HG03103 (cell line): ENCODE measurements at regions not wholly inside any gene's neighbourhood (a gene's known extent, or its start where the extent isn't known, plus 50 kb on each side); places are given as distances from the start of the nearest gene placed in this dataset.

Source experiments
- ATAC-seq: cut with Tn5 transposase; IDR thresholded peaks from one replicate; pipeline ENCODE4 v1.9.1; 2021; ENCODE audit warnings: low read depth; ENCODE audit not compliant: unreplicated experiment

DNA sequence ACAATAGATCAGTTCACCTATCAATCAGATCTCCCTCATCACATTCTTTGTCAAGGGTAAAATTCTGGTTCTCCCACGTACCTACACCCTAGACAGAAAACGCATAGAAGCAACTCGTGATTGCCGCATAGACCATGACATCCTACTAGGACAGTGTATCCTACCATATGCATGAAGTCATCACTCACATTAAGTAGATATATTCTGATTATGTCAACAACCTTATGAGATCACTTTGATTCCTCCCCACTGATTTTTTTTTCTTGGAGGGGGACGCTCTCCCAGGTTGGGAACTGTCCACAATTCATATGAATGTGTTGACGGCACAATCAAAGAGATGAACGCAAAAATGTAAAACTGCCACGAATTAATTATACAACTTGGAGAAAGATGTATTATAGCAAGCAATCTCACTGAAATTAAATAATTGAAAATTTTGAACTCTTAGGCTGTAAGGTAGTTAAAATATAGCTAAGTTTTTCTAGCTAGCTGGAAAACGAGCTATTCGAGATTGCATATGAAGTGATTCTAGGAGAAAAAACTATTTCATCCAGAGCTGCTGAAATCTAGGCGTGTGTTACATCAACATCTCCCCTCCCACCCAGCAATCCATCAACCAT is 82.5 kb upstream of the CCDC28A start:
- ATAC-seq: no peak

DNA sequence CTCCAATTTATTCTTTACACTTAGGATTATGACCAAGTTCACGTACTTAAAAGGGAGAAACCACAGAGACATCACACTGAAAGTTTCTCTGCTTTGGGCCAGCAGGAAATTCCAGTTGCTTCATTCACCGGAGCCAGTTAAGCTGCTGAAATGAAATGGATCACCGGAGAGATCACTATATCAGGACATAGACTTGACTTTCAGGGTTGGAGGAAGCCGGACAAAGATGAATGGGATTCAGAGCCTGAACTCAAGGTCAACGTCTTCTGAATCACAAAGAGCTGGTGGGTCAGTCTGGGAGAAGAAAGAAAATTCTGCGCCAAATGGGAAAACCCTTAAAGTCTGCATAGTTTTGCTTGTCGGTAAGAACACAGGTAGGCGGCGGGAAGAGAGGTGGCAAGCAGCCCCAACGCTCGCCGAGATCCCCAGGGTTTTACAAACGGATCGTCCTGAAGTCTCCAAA is 81.9 kb upstream of the CCDC28A start:
- ATAC-seq: no peak

DNA sequence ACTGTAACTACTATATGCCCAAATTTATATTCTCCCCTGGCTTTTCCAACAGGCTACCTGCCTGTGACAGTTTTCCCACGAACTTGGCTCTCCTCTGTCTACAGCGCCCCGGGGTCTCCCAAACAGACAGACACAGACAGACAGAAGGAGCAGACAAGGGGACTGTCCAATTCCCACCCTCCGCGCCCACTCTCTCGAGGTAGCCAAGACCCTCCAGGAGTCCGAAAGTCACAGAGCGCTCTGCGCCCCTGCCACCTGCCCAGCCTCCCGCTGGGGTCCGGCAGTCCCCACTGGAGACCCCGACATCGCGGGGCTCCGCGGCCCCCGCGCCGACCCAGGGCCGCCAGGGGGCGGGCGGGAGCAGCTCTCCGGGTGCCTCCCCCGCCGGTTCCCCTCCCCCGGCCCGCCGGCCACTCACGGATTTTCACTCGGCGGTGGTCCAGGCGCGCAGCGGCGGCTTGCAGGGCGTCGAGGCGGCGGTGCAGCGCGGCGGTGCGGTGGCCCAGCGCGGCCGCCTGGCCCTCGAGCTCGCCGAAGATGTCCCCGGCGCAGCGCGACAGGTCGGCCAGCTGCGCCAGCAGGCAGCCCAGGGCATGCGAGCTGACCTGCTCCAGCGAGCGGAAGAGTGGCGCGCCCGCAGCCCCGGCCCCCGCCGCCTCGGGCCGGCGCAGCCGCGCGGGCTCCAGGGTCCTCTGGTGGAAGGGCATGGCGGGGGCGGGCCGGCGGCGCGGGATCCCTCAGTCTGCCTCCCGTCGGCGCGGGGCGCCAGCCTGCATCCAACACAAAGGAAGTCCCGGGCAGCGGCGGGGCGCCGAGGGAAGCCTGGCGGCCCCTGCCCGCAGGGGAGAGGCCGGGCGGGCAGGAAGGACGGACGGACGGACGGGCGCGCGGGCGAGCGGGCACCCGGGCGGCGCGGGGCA is 81.3 kb upstream of the CCDC28A start:
- ATAC-seq: peak; percentile 47

DNA sequence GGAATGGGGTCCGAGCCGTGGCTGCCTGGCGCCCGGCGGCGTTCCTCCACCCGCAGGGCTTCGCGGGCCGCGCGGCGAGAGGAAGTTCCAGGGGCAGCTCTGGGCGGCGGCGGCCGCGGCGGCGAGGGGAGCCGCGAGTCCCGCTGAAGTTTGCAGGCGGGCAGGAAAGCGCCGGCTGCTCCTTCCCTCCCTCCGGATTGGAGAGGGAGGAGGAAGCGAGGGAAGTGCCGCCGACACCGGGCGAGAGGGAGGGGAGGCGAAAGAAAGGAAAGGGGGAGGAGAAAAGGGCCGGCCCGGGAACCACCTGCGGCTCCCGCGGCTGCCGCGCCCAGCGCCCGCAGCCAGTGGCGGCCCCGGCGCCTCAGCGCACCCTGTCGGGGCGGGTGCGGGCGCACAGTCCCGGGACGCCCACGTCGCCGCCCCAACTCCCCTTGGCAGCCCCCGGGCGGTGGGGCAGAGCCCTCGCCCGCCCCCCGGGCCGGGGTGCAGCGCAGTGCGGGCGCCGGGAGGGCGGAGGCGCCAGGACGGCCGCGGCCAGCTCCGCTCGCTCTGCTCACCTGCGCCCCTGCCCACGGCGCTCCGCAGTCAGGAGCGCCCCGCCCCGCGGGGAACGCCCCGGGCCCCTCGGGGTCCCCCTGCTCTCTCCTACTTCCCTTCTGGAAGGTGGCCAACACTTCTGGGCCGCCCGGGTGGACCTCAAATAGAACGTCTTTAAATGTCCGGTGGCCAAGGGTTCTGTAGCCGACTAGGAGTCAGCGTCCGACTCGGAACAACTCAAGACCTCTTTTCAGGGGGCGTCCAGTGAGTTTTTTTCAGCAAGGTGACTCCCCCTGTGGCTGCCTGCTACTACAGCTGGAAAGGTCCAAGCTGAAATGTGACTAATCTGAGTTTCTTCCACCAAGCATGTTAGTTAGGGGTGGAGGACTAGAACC is 80.3 kb upstream of the CCDC28A start:
- peak; percentile 44 for ATAC-seq

DNA sequence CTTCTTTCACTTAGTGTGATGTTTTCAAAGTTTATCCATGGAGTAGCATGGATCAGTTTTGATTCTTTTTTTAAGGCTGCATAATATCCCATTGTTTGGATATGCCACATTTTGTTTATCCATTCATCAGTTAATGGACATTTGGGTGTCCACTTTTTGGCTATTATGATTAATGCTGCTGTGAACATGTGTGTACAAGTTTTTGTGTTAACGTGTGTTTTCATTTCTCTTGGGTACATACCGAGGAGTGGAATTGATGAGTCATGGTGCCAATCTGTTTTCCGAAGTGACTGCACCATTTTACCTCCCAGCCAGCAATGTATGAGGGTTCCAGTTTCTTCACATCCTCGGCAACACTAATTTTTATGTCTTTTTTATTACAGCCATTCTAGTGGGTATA is 78.4 kb upstream of the CCDC28A start:
- ATAC-seq: no peak

DNA sequence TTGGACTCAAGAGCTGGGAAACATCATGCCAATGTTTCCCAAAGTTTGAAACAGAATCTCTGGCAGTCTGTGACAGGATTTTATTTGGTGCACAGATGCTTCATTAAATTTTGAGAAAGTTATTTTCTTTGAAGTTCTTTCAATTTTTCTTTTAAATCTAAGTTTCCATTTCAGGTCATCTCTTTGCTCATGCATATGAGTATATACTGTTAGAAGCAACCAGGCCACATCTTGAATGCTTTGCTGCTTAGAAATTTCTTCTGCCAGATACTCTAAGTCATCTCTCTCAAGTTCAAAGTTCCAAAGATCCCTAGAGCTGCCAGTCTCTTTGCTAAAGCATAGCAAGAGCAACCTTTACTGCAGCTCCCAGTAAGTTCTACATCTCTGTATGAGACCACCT is 59.1 kb upstream of the CCDC28A start:
- ATAC-seq: no peak

DNA sequence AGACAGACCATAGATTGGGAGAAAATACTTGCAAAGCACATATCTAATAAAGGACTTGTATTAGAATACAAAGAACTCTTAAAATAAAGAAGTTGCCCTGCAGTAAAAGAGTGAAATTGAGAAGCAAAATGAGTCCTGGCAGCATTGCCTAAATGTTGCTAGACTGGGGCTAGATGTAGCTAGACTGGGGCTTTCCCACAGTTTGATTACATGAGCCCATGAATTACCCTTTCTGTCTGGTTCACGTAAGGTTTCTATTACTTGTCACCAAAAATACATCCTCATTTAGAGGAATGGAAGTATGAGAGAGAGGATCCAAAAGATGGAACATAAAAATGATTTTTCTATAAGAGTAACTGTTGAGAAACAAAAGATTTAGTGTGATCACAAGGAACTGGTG is 57.6 kb upstream of the CCDC28A start:
- ATAC-seq: no peak

DNA sequence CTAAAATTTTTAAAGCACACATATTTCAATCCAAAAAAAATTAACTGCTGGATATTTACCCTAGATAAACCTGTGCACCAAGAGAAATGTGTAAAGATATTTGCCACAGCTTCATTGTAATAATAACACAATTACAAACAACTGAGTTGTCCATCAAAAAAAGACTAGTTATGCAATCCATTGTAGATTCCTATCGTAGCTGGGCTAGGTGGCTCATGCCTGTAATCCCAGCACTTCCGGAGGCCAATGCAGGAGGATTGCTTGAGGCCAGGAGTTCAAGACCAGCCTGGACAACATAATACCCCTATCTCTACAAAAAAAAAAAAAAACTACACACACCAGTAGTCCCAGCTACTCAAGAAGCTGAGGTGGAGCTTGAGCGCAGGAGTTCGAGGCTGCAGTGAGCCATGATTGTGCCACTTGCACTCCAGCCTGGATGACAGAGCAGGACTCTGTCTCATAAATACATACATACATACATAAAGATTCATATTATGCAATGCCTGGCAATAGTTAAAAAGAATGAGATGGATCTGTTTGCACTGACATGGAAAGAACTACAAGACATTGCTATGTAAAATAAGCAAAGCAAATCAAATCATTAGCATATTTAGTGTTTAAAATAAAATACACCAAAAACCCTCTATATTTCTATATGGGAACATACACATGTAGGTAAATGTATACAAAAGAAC is 56.5 kb upstream of the CCDC28A start:
- ATAC-seq: no peak

DNA sequence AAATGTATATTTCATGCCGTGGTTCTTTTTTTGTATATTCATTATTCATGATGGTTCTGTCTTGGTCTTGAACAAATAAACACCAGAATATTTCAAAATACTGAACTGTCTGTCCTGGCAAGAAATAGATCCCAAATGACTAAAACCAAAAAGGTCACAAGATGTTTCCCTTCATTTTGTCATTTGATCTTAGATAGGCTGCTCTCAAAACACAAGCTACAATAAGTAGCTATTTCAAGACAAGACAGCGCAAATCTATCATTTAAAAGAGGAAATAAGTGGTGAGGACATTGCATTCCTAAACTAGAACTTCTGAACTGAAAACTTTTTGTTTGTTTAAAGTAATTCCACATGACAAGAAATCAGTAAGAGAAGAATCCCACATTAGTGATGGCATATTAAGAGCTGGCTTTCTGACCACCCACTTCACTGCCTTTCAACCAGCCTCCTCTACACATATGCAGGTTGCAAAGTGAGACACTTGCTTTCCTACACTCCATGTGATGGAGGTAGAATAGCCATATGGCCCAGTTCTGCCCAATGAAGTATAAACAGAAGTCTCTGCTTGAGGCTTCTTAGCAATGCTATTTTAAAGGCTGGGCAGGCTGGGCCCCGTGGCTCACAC is 54.4 kb upstream of the CCDC28A start:
- ATAC-seq: no peak

DNA sequence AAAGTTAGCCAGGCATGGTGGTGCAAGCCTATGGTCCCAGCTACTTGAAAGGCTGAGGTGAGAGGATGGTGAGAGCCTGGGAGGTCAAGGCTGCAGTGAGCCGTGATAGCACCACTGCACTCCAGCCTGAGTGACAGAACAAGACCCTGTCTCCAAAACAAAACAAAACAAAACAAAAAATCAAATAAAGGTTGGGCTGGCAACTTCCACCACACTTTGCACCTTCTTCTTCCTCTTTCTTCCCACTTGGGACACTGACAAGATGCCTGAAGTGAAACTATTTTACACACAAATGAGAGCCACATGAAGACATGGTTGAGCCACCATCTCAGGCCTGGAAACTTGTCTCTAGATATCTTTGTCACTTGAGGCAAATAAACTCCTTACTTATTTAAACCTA is 53.8 kb upstream of the CCDC28A start:
- no peak for ATAC-seq

DNA sequence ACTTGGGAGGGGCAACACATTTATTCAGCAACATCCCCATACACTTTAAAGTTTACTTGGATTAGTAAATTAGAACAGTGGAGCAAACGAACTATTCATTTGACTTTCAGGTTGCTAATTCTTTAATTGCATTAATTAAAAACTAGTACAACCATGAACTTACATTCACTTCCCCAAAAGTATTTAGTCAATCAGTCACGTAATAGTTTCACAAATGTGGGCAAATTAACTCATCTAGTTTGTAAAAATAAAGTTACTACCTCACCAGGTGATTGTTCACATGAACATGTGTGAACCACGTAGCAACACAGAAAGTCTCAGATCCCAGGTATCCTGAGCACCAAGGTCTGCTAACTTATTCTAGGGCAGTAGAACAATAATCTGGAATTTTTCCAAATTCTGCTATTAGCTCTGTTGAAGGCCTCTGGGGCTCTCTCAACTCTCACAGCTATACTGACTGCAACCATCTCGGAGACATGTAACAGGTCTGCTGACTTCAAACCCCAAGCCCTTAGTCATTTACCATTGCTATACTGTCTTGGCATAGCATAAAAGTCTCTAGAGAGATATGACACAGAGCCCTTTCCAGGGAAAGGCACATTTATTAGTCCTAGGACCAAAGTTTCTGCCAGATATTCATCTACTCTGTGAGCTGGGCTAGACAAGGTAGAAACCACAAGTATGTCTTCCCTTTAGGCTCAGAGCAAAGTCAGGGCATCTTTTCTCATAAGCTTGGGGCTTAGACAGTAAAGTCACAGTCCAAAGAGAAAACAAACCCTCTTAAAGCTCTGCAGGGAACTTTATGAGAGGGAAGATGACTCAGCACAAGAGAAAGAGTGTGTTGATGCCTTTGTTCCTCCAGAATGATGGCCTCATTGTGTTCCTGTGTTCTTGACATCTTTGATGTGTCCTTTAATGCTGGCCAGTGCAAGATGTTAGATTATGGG is 50.9 kb upstream of the CCDC28A start:
- ATAC-seq: no peak
